SK-N-MC (cell line): ENCODE measurements at regions not wholly inside any gene's neighbourhood (a gene's known extent, or its start where the extent isn't known, plus 50 kb on each side); places are given as distances from the start of the nearest gene placed in this dataset.

ENCODE experiments used
- EZH2 ChIP-seq: fragments of 200-600 bp; sonication (generic); IDR thresholded peaks from one replicate; pipeline ENCODE4 v1.6.1; 2017; ENCODE audit warnings: antibody characterized with exemption
- POLR2AphosphoS5 ChIP-seq: IDR thresholded peaks from 2 replicates; pipeline ENCODE4 v1.6.1; 2012; ENCODE audit warnings: mild to moderate bottlenecking, low read depth, low read length, borderline replicate concordance

GRCh38 chr3:193782747-193783146 lies 189.7 kb downstream of the OPA1 start:
- TF ChIP-seq POLR2AphosphoS5 (no peak), EZH2 (no peak)
